ENCODE measurements at regions not wholly inside any gene's neighbourhood (a gene's known extent, or its start where the extent isn't known, plus 50 kb on each side); places are given as distances from the start of the nearest gene placed in this dataset.

GRCh38 chr3:6716420-6716819 is 144.5 kb upstream of the GRM7 start:
- no peak overlapping the region for H3K4me3 ChIP-seq

DNA sequence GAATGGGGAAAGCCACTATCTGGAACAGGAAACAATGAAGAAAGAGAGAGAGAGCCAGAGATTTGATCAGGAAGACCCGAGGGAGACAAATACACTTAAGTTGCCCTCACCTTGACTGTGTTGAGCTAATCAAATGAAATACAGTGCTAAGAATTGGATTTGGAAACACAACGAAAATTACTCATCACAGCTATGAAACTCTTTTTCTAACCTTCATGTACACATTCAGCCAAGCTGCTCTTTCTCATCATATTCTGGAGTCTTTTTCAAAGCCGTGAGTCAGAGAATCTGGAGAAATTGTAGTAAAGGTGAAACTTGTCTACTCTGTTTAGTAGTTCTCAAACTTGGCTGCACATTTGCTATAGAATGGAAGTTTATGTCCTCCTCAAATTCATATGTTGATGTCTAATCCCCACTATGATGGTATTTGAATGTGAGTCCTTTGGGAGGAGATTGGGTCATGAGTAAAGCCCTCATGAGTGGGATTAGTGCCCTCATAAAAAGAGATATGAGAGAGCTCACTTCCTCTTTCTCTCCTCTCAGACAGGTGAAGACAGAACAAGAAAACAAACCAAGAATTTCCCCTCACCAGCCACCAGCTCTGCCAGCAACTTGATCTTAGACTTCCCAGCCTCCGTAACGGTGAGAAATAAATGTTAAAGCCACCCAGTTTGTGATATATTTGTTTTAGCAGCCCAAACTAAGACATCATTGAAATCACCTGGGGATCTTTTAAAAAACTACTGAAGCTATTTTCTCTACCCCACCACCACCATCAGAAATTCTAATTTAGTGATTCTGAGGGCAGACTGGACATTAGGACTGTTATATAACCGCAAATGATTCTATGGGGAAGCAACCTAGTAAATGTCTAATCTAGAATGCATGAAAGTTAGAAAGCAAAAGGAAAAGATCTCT is 143.6 kb upstream of the GRM7 start:
- H3K36me3 ChIP-seq: no peaks in the 10 kb centered on the region
- no peaks in the 10 kb centered on the region for H3K4me1 ChIP-seq
- ATAC-seq (ENCODE audit: low FRiP score in 2 of 2): no peak
- H3K27me3 ChIP-seq: no peaks in the 10 kb centered on the region
- no peak overlapping the region for H3K27ac ChIP-seq
- 81 to 82% methylated on average over 6 of the region's 6 CpGs for WGBS, 2 donors
- no peaks in the 10 kb centered on the region for H3K9me3 ChIP-seq
- no peak for TF ChIP-seq EP300 (IDR thresholded peaks at IDR 0.05)
- no peak for TF ChIP-seq POLR2AphosphoS5 (IDR thresholded peaks at IDR 0.05)
- TF ChIP-seq CTCF (IDR thresholded peaks at IDR 0.05): no peak
- TF ChIP-seq POLR2A (IDR thresholded peaks at IDR 0.05): no peak
- DNase-seq: no peak
- no peak overlapping the region for H3K4me3 ChIP-seq

More at GRCh38 chr3:6716420-6716819, 144.5 kb upstream of the GRM7 start:
- DNase-seq (no peak), ATAC-seq (ENCODE audit: low FRiP score in 2 of 2) (no peak)
- TF ChIP-seq CTCF (IDR thresholded peaks at IDR 0.05): no peak
- TF ChIP-seq EP300 (IDR thresholded peaks at IDR 0.05): no peak
- TF ChIP-seq POLR2A (IDR thresholded peaks at IDR 0.05): no peak
- no peak for TF ChIP-seq POLR2AphosphoS5 (IDR thresholded peaks at IDR 0.05)
- H3K4me1 ChIP-seq: no peaks in the 10 kb centered on the region
- no peaks in the 10 kb centered on the region for H3K27me3 ChIP-seq
- H3K9me3 ChIP-seq: no peaks in the 10 kb centered on the region
- no peak overlapping the region for H3K27ac ChIP-seq
- H3K36me3 ChIP-seq: no peaks in the 10 kb centered on the region
- 19 to 58% methylated on average over 1 of the region's 1 CpG for WGBS, 2 donors

GRCh38 chr3:6719999-6720398 is 140.9 kb upstream of the GRM7 start:
- TF ChIP-seq POLR2AphosphoS5 (IDR thresholded peaks at IDR 0.05) (no peak), CTCF (IDR thresholded peaks at IDR 0.05) (no peak), POLR2A (IDR thresholded peaks at IDR 0.05) (no peak), EP300 (IDR thresholded peaks at IDR 0.05) (no peak)
- H3K4me1 ChIP-seq: no peaks in the 10 kb centered on the region
- no peak overlapping the region for H3K27ac ChIP-seq
- no peaks in the 10 kb centered on the region for H3K36me3 ChIP-seq
- H3K9me3 ChIP-seq: no peaks in the 10 kb centered on the region
- no peaks in the 10 kb centered on the region for H3K27me3 ChIP-seq
- no peak overlapping the region for H3K4me3 ChIP-seq
- ATAC-seq (ENCODE audit: low FRiP score in 2 of 2) (no peak), DNase-seq (no peak)

GRCh38 chr3:6721491-6721890 is 139.4 kb upstream of the GRM7 start:
- no peak overlapping the region for H3K27ac ChIP-seq
- 88 to 91% methylated on average over 4 of the region's 4 CpGs for WGBS, 2 donors
- H3K4me3 ChIP-seq: no peak overlapping the region
- DNase-seq (no peak), ATAC-seq (ENCODE audit: low FRiP score in 2 of 2) (no peak)
- no peaks in the 10 kb centered on the region for H3K36me3 ChIP-seq
- no peaks in the 10 kb centered on the region for H3K4me1 ChIP-seq
- TF ChIP-seq POLR2AphosphoS5 (IDR thresholded peaks at IDR 0.05): no peak
- no peak for TF ChIP-seq POLR2A (IDR thresholded peaks at IDR 0.05)
- no peak for TF ChIP-seq CTCF (IDR thresholded peaks at IDR 0.05)
- TF ChIP-seq EP300 (IDR thresholded peaks at IDR 0.05): no peak
- H3K27me3 ChIP-seq: no peaks in the 10 kb centered on the region
- no peaks in the 10 kb centered on the region for H3K9me3 ChIP-seq

DNA sequence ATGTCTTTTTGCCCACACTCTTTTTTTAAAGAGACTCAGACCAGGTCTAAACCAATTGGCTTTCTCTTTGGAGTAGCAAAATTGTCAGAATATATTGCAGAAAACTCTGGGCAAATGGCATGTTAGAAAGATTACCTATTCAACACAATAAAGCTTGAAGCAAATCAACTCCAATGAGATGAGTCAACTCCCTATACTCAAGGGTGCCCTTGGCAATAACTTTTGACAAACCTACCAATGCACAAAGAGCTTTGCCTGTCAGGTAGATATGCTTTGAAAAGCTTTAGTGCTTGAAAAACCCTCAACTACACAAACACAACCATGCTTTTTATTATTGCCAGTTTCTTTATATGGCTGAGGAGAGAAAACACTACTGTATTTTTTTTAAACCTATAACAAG is 137.7 kb upstream of the GRM7 start:
- Histone ChIP-seq H3K4me1 (no peaks in the 10 kb centered on the region), H3K27me3 (no peaks in the 10 kb centered on the region), H3K9me3 (no peaks in the 10 kb centered on the region), H3K27ac (no peak overlapping the region), H3K36me3 (no peaks in the 10 kb centered on the region), H3K4me3 (no peak overlapping the region)
- TF ChIP-seq POLR2A (IDR thresholded peaks at IDR 0.05) (no peak), POLR2AphosphoS5 (IDR thresholded peaks at IDR 0.05) (no peak)
- DNase-seq (no peak), ATAC-seq (ENCODE audit: low FRiP score in 2 of 2) (no peak)
